Gastroesophageal sphincter (tissue), 3 donors: ENCODE measurements at regions not wholly inside any gene's neighbourhood (a gene's known extent, or its start where the extent isn't known, plus 50 kb on each side); places are given as distances from the start of the nearest gene placed in this dataset.

Experiments used
- EP300 ChIP-seq: sonication (generic); formaldehyde crosslinking; IDR thresholded peaks from one replicate; pipeline ENCODE4 v1.6.1; 2017; ENCODE audit warnings: antibody characterized with exemption, mild to moderate bottlenecking
- POLR2A ChIP-seq, 2 donors: fragments of 450-650 bp; IDR thresholded peaks; one replicate each; pipeline ENCODE4 v1.6.1; 2017; ENCODE audit warnings: antibody characterized with exemption in 2 of 2, mild to moderate bottlenecking in 2 of 2, moderate library complexity in 1 of 2
- POLR2AphosphoS5 ChIP-seq: sonication (generic); formaldehyde crosslinking; IDR thresholded peaks from one replicate; pipeline ENCODE4 v1.6.1; 2017; ENCODE audit warnings: antibody characterized with exemption
- TF ChIP-seq, protein P1 (sequence below), 4 experiments: fragments of 200-600 bp in 2 of 4; fragments of 450-650 bp in 2 of 4; sonication (generic) in 1 of 4; IDR thresholded peaks; one replicate each; pipeline ENCODE4 v1.5.1; 2017 to 2019; ENCODE audit warnings: antibody characterized with exemption in 4 of 4, mild to moderate bottlenecking in 2 of 4, moderate library complexity in 2 of 4

DNA sequence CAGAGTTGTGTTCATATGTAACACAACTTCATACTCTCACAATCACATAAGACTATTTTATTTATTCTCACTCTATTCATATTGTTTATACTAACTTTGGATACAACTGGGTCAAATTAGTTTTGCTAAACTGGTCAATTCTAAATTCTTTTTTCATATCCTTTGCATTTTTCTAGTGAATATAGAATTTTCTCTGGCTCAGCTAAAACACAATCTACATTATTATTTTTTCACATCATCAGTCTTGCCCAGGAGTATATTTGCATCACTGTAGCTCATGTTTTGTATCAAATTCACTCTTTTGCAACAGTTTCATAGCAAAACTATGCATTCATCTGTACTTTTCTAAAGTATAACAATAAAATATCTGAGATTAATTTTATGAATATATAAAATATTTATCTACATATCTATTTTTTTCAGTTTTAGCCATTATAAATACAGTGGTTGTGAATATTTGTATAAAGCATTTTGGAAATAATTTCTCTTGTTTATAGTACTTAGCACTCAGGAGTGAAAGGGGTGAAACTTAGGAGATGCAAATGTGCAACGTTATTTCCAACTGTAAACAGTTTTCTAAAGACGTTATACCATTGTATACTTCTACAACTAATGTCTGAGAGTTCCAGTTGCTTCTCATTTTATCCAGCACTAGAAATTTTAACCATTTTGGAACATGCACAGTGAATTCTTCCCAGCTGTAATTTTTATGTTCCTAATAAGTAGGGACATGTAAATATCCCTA, 854.6 kb downstream of the CBLN2 start:
- TF ChIP-seq, protein P1, sequence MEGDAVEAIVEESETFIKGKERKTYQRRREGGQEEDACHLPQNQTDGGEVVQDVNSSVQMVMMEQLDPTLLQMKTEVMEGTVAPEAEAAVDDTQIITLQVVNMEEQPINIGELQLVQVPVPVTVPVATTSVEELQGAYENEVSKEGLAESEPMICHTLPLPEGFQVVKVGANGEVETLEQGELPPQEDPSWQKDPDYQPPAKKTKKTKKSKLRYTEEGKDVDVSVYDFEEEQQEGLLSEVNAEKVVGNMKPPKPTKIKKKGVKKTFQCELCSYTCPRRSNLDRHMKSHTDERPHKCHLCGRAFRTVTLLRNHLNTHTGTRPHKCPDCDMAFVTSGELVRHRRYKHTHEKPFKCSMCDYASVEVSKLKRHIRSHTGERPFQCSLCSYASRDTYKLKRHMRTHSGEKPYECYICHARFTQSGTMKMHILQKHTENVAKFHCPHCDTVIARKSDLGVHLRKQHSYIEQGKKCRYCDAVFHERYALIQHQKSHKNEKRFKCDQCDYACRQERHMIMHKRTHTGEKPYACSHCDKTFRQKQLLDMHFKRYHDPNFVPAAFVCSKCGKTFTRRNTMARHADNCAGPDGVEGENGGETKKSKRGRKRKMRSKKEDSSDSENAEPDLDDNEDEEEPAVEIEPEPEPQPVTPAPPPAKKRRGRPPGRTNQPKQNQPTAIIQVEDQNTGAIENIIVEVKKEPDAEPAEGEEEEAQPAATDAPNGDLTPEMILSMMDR (IDR thresholded peaks at IDR 0.05) = no peak
- TF ChIP-seq POLR2AphosphoS5 (no peak), EP300 (no peak), POLR2A (IDR thresholded peaks at IDR 0.05) (no peak)
